HK-2 (cell line): ENCODE measurements at regions not wholly inside any gene's neighbourhood (a gene's known extent, or its start where the extent isn't known, plus 50 kb on each side); places are given as distances from the start of the nearest gene placed in this dataset.
A peak's percentile ranks its signal among the peaks of the same experiment; 100 is the strongest.

Experiments used
- DNase-seq: peaks from one replicate; pipeline ENCODE4 v3.0.0-alpha.2; 2018; ENCODE audit not compliant: unreplicated experiment

GRCh38 chr6:11633741-11634509, 96.4 kb downstream of the TMEM170B start:
- DNase-seq: no peak

- no peak for DNase-seq
These were observed 97.4 kb downstream of the TMEM170B start for GRCh38 chr6:11634948-11635347.

GRCh38 chr6:11636121-11636520, 98.6 kb downstream of the TMEM170B start:
- no peak for DNase-seq

- no peak for DNase-seq
These were observed 99.7 kb downstream of the TMEM170B start for GRCh38 chr6:11637266-11637665.

- no peak for DNase-seq
These were observed 102.1 kb downstream of the TMEM170B start for GRCh38 chr6:11639376-11640235.

- DNase-seq: no peak
These were observed 102.9 kb downstream of the TMEM170B start for GRCh38 chr6:11640486-11640885.

GRCh38 chr6:11644071-11644470, 106.5 kb downstream of the TMEM170B start:
- no peak for DNase-seq

GRCh38 chr6:11644601-11645000, 107.1 kb downstream of the TMEM170B start:
- DNase-seq: no peak

- DNase-seq: no peak
These were observed 107.5 kb downstream of the TMEM170B start for GRCh38 chr6:11645016-11645415.

GRCh38 chr6:11648436-11648775, 110.9 kb downstream of the TMEM170B start:
- DNase-seq: no peak

GRCh38 chr6:11648889-11649288, 111.3 kb downstream of the TMEM170B start:
- no peak for DNase-seq

- no peak for DNase-seq
These were observed 112.6 kb downstream of the TMEM170B start for GRCh38 chr6:11650025-11650696.

GRCh38 chr6:11650711-11651110, 113.2 kb downstream of the TMEM170B start:
- DNase-seq: no peak

- DNase-seq: peak; percentile 83
These were observed 115.6 kb downstream of the TMEM170B start for GRCh38 chr6:11653028-11653583.

- DNase-seq: no peak
These were observed 117.3 kb downstream of the TMEM170B start for GRCh38 chr6:11654876-11655275.

- no peak for DNase-seq
These were observed 118.9 kb downstream of the TMEM170B start for GRCh38 chr6:11656491-11656890.

- no peak for DNase-seq
These were observed 118.8 kb downstream of the ADTRP start for GRCh38 chr6:11659757-11660156.

- no peak for DNase-seq
These were observed 116.3 kb downstream of the ADTRP start for GRCh38 chr6:11662323-11662722.

- no peak for DNase-seq
These were observed 115.1 kb downstream of the ADTRP start for GRCh38 chr6:11663519-11663918.
